SK-N-MC (cell line): ENCODE measurements at regions not wholly inside any gene's neighbourhood (a gene's known extent, or its start where the extent isn't known, plus 50 kb on each side); places are given as distances from the start of the nearest gene placed in this dataset.
A peak's percentile ranks its signal among the peaks of the same experiment; 100 is the strongest.

Experiments used
- DNase-seq: peaks from one replicate; pipeline ENCODE4 v3.0.0-alpha.2; 2011; ENCODE audit warnings: low read depth, low spot score
- H3K27ac ChIP-seq: fragments of 200-600 bp; sonication (generic); 2 replicates; pipeline ENCODE4 v1.5.1; 2016; ENCODE audit warnings: mixed run types
- H3K36me3 ChIP-seq: fragments of 200-600 bp; sonication (generic); 2 replicates; pipeline ENCODE4 v1.6.1; 2017; ENCODE audit warnings: antibody characterized with exemption, low read length, mixed read lengths; ENCODE audit not compliant: insufficient read depth
- H3K4me3 ChIP-seq: fragments of 200-600 bp; sonication (generic); 2 replicates; pipeline ENCODE4 v1.5.1; 2016
- H3K9ac ChIP-seq: fragments of 200-600 bp; sonication (generic); 2 replicates; pipeline ENCODE4 v1.8.0; 2017; ENCODE audit warnings: mixed run types, mixed read lengths; ENCODE audit not compliant: insufficient read length
- H3K9me3 ChIP-seq: fragments of 200-600 bp; sonication (generic); 2 replicates; pipeline ENCODE4 v1.6.1; 2017; ENCODE audit warnings: low read depth, mild to moderate bottlenecking, antibody characterized with exemption, low read length, moderate library complexity, mixed read lengths
- EZH2 ChIP-seq: fragments of 200-600 bp; sonication (generic); IDR thresholded peaks from one replicate; pipeline ENCODE4 v1.6.1; 2017; ENCODE audit warnings: antibody characterized with exemption
- FOXP2 ChIP-seq: optimal IDR thresholded peaks from 2 replicates; pipeline ENCODE3; 2011; ENCODE audit warnings: mild to moderate bottlenecking, moderate library complexity; ENCODE audit not compliant: insufficient read depth; ENCODE audit errors: extremely low read length, control extremely low read depth
- POLR2AphosphoS5 ChIP-seq: IDR thresholded peaks from 2 replicates; pipeline ENCODE4 v1.6.1; 2012; ENCODE audit warnings: mild to moderate bottlenecking, low read depth, low read length, borderline replicate concordance

DNA sequence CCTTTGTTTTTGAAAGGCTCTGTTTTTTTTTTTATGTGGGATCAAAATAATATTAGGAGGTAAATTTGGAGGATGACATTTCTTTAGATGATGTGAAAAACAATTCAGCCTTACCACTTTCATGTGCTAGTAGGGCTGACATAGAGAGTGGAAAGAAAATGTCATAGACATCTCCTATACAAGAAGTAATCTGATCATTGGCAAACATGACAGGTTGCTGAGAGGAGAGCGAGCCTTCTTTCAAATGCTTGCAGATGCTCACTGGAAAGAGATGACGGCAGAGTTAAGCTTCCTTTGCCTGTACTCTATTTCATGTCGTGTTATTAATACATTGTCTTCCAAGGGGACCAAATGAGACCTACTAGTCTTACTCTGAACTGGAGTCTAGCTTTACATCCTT lies 160.1 kb upstream of the DAP start:
- no peak overlapping the region for H3K4me3 ChIP-seq
- H3K9me3 ChIP-seq = no peaks in the 10 kb centered on the region
- TF ChIP-seq EZH2 (no peak), FOXP2 (no peak), POLR2AphosphoS5 (no peak)
- H3K9ac ChIP-seq = no peak overlapping the region
- no peaks in the 10 kb centered on the region for H3K36me3 ChIP-seq
- no peak overlapping the region for H3K27ac ChIP-seq
- DNase-seq = no peak

- no peak overlapping the region for H3K9ac ChIP-seq
- H3K36me3 ChIP-seq = no peaks in the 10 kb centered on the region
- no peak overlapping the region for H3K4me3 ChIP-seq
- no peak overlapping the region for H3K27ac ChIP-seq
- H3K9me3 ChIP-seq = no peaks in the 10 kb centered on the region
- DNase-seq = no peak
- TF ChIP-seq POLR2AphosphoS5 (no peak), EZH2 (no peak), FOXP2 (no peak)
Measured at GRCh38 chr5:10920400-10920799, 159.4 kb upstream of the DAP start.

DNA sequence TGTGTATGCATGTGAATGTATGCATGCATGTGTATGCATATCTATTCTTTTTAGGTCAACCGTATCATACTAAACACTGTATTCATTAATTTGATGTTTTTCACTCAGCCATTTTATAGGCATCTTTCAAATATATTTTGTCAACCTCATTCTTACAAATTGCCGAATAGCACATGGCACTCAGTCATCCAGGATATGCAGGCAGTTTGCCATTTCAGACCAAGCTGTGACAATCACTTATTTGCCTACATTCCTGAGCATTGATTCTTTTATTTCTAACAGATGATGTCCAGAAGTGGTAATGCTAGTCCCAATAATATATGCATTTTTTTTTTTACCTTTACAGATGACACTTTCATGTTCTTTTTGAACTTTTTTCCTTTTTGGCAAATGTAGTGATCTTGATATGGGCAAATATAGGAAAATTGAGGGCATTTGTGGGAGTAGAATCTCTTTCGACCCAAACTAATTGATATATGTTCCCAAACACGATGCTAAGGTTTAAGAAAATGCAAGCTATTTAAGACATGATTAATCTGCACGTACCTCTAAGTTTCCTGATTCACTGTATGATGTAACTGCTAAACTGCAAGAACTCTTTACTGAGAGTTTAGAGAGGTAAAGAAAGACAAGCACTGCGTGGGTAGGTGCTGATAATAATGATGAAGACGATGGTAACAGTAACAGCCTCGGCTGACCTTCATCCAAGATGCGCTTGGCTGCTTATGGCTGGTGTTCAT lies 153.9 kb upstream of the DAP start:
- H3K9ac ChIP-seq = peak overlapping the region; percentile 50
- DNase-seq = no peak
- no peaks in the 10 kb centered on the region for H3K36me3 ChIP-seq
- no peaks in the 10 kb centered on the region for H3K9me3 ChIP-seq
- TF ChIP-seq POLR2AphosphoS5 = no peak
- no peak for TF ChIP-seq EZH2
- no peak for TF ChIP-seq FOXP2
- H3K4me3 ChIP-seq = peak overlapping the region; percentile 73
- H3K27ac ChIP-seq = peak overlapping the region; percentile 100

DNA sequence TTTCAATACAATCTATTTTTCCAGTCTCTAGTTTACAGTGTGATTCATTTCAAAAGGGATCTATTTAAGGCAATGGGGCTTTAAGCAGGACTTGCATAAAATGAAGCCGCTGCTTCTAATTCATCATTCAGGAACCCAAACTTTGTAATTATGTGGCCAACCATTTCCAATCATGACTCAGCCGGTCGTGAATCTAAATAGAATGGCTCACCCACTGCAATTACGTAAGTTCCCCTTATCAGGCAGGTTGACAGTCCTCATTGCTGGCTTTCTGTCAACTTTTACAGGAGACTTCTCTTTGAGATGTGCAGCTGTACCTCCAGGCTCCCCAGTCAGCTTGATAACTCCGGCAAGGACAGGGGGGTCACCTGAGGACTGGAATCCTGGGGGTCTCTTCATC lies 152.8 kb upstream of the DAP start:
- TF ChIP-seq POLR2AphosphoS5 (peak; percentile 47; the same call in 1 of the 2 replicates), EZH2 (no peak), FOXP2 (peak; percentile 8)
- no peaks in the 10 kb centered on the region for H3K9me3 ChIP-seq
- no peaks in the 10 kb centered on the region for H3K36me3 ChIP-seq
- peak overlapping the region; percentile 57 for H3K9ac ChIP-seq
- peak overlapping the region; percentile 73 for H3K4me3 ChIP-seq
- DNase-seq = peak; percentile 86
- H3K27ac ChIP-seq = peak overlapping the region; percentile 100

DNA sequence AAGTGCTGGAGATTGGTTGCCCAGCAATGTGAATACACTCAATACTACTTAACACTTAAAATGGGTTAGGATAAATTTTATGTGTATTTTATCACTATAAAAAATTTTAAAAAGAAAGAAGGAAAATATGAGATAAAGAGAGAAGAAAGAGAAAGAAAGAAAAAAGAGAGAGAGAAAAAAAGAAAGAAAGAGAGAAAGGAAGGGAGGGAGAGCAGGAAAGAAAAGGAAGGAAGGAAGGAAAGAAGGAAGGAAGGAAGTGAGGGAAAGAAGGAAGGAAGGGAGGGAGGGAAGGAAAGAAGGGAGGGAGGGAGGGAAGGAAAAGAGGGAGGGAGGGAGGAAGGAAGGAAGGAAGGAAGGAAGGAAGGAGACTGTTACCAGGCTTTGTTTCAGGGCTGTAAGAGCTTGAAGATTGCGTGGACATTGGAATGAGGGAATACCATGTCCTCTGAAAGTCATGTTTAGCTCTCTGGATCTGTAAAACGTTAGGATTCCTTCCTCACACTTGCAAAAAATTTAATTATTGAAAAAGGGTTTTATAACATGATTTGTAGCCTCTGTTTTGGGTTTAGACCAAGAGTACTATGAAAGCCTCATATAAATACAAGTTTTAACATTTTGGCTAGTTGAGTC lies 152.3 kb upstream of the DAP start:
- peak overlapping the region; percentile 73 for H3K4me3 ChIP-seq
- TF ChIP-seq EZH2 (no peak), POLR2AphosphoS5 (peak; percentile 53; the same call in 1 of the 2 replicates), FOXP2 (no peak)
- no peaks in the 10 kb centered on the region for H3K36me3 ChIP-seq
- H3K27ac ChIP-seq = peak overlapping the region; percentile 100
- H3K9me3 ChIP-seq = no peaks in the 10 kb centered on the region
- DNase-seq = peak; percentile 92
- H3K9ac ChIP-seq = peak overlapping the region; percentile 86

GRCh38 chr5:10912435-10912834 lies 151.4 kb upstream of the DAP start:
- Histone ChIP-seq H3K9ac (peak overlapping the region; percentile 86), H3K4me3 (peak overlapping the region; percentile 68), H3K9me3 (no peaks in the 10 kb centered on the region), H3K27ac (peak overlapping the region; percentile 100), H3K36me3 (no peaks in the 10 kb centered on the region)
- TF ChIP-seq POLR2AphosphoS5 (no peak), FOXP2 (no peak)
- DNase-seq = no peak

DNA sequence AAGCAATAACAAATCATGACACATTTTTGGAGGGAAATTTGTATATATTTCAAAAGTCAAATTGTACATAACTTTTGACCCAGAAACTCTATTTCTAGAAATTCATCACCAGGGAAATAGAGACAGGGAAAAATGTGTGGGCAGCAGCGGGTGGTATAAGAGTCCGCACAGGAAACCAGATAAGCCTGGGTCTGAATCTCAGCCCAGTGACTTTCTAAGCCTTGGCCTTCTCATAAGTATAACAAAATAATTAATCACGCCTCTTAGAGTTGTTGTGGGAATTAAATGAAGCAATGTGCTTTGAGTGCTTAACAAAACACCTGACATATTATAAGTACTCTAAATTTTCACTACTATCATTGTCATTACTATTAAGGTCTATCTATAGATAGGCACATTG lies 149.2 kb upstream of the DAP start:
- Histone ChIP-seq H3K4me3 (no peak overlapping the region), H3K27ac (peak overlapping the region; percentile 55), H3K9me3 (no peaks in the 10 kb centered on the region), H3K36me3 (no peaks in the 10 kb centered on the region), H3K9ac (no peak overlapping the region)
- TF ChIP-seq FOXP2 = no peak
- TF ChIP-seq POLR2AphosphoS5 = no peak
- TF ChIP-seq EZH2 = no peak
- DNase-seq = no peak

DNA sequence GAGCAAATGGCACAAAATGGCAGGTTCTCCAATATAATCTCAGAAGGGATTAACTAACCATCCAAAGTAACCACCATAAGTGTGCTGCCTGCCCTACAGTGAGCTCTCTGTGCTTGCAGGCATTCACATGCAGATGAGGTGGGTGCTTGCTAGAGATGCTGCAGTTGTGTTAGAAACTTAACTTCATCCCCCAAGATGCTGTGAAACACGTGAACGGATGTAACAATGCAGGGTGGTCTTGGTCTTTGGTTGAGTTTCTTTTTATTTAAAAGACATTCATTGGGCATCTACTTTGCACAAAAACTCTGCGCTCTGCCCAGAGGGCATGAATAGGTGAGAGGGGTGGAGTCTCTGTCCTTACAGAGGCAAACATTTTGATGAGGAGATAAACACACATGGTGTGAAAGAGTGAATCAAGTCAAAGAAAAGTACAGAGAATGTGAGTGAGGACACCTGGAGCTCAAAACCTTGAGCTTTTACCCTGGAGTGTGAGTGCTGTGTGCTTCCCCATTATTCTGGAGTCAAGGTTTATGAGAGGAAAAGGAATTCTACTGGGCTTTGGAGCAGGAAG lies 143.9 kb upstream of the DAP start:
- Histone ChIP-seq H3K9ac (no peak overlapping the region), H3K27ac (no peak overlapping the region), H3K36me3 (no peaks in the 10 kb centered on the region), H3K9me3 (no peaks in the 10 kb centered on the region), H3K4me3 (no peak overlapping the region)
- TF ChIP-seq EZH2 (no peak), FOXP2 (no peak), POLR2AphosphoS5 (no peak)
- DNase-seq = no peak
